ENCODE measurements at regions not wholly inside any gene's neighbourhood (a gene's known extent, or its start where the extent isn't known, plus 50 kb on each side); places are given as distances from the start of the nearest gene placed in this dataset.

DNA sequence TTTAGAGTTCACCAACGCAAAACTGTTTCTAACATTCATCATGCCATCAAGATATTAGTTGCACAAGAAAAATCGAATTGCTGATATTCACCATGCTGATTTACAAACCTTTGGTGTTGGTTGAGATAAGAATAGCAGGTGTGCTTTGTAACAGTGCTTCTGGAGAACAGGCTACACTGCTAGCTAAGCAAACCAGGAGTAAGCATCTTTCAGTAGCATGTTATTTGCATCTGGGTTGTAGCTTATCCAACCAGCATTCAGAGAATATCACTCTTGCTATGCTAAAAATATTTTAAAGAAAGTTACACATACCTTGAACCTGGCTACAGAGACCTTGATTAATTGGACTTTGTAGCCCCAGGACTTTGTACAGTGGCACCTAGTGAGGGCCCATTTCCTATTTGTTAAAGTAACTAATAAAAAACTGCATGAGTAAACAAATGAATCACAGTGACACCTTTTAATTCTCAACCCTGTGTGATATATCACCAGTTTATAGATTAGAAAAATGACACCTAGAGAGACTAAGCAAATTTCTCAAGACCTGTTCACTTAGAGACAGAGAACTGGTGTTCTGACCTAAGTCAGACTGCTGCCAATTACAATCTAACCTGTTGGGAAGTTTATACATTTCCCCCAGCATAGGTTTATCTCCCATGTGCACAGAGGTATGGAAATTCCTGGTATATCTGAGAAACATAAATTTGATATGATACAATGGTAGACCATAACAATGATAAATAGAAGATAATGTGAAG is 435.5 kb upstream of the TGFBR2 start:
- DNase-seq = peak; percentile 11

DNA sequence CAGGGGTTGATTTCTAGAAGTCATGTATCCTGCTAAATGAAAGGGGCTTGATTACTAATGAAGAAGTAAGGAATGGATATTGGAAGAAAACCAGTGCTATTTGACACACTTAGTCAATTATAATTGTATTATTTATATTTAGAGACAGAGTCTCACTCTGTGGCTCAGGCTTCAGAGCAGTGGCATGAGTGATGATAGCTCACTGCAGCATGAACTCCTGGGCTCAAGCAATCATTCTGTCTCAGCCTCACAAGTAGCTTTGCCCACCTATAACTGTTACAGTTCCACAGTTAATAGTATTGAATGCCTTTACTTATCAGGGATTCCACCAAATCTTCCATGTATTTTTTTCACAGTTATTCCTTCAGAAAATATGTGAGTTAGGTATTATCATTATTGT is 432.0 kb upstream of the TGFBR2 start:
- no peak for DNase-seq

DNA sequence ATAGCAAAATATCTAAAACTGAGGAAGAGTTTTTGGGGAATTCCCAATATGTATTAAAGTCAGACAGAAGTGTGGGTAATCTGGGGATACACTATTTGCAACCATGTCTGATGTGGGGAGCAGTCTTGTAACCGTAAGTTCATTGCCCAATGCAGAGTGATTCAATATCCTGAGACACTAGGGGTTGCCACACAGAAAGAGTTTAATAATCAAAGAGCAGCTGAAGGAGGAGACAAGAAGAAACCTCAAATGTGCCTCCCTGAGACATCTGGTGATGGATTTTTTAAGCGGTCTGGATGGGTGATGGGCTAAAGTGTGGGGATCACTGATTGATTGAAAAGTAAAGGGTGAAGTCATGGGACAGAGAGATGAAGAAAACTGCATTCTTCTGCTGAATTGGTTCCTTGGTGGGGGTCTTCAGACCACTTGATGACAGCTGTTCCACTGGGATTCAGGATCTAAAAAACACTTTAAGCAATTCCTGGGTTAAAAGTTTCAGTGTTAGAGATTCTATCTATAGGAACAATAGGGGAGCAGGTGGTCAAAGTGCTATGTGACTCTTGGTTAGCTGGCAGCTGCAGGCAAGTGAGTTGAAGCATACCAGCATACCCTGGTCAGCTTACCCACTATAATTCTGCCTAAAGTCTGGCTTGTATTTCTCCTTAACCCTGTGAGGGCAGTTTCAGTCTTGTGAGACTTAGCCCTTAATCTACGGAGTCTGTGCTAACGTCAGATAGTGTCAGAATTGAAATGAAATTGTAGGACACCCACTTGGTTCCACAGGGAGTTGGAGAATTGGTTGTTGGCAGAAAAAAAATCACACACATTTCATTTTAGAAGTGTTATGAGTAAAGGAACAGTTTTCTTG is 425.9 kb upstream of the TGFBR2 start:
- DNase-seq = no peak

DNA sequence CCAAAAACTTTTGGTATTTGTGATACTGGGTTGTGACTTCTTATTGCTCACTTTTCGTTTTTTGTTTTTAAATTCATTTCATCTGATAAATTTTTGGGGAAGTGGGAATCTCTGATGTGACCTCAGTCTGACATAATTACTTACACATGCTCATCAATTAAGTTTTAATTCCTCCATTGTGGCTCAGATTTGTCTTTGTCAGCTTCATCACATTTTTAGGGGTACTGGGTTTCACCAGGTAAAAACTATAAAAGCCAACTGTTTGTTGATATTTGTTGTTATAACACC is 425.3 kb upstream of the TGFBR2 start:
- no peak for DNase-seq

DNA sequence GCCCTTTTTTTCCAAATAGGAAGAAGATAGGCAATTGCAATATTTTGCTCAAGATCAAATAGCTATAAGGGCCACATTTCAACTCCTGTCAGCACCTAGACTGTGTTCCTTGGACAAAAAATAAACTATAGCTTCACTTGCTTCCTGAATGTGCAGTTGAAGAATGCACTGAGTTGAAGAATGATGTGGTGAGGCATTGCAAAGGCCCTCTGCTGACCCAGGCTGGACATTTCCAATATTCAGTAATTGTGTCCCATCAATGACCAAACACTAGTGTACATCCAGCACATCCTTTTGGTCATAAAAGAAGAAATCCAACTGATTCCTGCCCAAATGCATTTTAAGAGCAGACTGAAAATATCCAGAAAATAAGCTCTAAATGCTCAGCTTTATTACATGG is 424.8 kb upstream of the TGFBR2 start:
- DNase-seq = no peak

DNA sequence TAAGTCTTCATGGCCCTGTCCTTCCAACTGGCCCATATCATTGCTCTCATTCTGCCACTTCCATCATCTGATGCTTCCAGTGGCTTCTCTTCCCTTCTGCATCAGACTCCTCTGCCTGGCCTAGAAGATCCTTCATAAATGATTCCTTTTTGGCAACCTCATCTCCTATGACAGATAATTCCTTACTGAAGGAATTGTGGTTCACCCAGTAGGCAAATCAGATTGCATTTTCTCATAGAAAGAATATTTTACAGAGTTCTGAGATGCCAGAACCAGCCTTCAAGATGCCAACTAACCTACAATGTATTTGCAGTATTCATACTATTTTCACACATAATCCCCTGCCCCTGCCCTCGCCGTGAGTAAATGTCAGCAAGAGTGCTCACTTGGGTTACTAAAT is 423.0 kb upstream of the TGFBR2 start:
- DNase-seq = no peak

DNA sequence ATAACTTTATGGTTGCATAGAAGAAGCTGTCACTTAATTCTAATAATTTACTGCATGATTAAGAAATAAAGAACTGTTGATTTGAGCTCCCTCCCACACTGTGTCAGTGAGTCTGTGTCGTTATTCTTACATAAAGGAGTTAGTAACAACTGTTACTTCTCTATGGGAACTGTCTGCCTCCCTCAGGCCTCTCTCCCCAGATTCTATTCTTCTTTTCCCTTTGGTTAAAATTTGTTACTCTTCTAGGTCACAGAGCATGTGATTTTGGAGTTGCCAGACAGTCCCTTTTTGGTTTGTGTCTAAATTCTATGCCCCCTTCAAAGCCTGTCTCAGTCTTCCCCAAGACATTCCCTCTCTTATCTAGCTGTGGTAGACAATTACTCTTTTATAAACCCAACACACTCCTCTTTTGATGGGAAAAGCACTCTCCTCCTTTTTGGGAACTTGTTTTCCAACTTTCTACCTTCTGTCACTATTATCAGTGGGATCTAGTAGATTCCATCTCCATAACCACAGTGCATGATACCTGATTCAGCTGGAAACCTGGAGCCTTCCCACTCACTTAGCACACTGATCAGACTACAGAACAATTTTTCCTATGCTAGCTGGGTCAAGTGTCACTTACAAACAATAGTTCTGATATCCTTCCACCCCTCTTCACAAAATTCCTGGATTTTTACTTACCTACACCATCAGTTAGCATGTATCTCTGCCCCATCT is 422.1 kb upstream of the TGFBR2 start:
- DNase-seq = no peak

DNA sequence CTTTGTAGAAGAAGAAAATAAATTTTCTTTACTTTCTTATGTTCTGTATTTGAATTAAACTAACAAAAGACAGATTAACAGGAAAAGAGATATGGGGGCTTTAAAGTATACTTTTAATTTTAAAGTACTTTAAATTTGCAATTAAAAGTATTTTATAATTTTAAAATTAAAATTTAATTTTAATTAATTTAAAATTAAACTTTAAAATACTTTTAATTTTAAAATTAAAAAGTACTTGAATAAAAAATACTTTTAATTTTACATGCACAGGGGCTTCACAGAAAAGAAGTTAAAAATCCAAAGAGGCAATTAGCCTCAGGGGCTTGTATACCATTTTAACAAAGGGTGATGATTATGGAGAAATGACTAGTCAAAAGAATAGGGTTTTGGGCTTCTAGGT is 420.5 kb upstream of the TGFBR2 start:
- DNase-seq = no peak

DNA sequence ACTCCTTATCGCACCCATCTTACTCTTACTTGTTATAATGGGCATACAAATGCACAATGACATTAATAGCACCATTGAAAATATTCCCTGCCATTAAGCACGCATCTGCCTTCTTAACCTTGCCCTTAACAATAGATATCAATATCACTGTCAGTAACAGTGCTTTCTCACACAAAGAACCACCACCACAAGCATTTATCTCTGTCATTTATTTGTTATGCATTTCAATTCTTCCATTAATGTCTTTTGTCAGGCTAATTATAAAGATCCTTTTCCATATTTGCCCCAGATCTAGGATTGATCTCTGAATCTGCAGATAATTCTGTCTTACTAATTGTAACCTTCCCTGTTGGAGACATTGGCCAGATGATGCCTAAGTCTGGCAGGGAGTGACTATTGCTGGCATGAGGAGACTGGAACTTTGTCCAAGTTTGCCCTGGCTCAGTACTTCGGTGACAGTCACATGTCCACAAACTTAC is 419.6 kb upstream of the TGFBR2 start:
- DNase-seq = no peak

DNA sequence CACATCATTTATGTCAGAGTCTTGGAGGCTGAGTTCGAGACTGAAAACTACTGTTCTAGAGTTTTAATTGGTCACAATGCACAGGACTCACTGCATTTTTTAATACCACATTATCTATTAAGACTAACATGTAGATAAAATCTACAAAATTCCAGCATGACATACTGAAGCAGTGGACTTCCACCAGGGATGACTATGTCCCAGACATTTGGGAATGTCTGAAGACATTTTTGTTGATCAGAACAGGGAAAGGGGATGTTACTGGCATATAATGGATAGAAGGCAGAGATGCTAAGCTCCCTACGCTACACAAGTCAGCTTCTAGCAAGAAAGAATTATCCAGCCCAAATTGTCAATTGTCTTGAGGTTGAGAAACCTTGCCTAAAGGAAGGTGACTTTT is 419.0 kb upstream of the TGFBR2 start:
- DNase-seq = no peak

DNA sequence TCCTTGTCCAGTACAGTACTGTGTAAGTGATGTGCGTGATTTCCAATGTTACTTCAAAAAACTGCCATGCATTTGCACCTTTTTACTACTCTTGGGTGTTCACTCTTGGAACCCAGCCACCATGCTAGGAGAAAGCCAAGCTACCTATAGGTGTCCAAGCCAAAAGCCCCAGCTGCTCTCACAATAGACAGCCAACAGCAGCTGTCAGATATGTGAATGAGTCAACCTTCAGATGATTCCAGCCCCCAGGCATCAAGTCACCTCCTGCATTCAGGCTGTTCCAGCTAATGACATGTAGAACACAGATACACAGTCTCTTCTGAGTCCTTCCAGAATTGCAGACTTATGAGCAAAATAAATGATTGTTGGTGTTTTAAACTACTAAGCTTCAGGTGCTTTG is 417.7 kb upstream of the TGFBR2 start:
- peak; percentile 92 for DNase-seq

DNA sequence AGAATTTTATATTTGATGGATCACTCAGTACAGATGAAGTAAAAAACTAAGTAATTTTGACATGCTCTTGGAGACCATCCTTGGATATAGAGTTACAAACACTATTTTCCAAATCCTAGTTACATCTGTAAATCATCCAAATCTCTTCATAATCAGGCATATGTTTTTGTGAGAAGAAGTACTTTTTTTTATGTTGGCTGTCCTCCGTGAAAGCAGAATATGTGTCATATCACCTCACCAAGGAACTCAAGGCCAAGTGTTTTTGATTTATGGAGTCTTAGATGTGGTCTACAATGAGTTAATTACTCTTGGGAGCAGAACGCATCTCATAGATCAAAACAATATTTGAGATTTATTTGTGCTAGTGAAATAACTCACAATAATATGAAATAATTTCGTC is 416.5 kb upstream of the TGFBR2 start:
- no peak for DNase-seq

DNA sequence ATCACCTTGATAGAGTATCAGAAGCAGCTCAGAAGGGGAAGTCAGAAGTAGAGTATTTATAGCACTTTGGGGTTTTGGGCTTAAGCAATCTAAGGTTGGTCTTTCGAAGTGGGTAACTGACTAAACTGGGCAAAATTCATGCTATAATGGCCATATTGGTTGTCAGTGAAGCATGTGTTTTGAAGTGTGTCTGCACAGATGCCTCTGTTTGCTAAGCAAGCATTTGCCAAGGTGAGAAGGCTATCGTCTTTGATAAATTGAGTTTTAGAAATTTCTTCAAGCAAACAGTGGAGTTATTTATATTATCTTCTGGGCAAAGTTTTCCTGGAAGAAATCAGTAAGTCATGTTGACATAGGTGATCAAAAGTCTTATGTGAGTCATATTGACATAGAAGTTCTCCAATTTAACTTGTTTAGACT is 412.8 kb upstream of the TGFBR2 start:
- peak; percentile 53 for DNase-seq

DNA sequence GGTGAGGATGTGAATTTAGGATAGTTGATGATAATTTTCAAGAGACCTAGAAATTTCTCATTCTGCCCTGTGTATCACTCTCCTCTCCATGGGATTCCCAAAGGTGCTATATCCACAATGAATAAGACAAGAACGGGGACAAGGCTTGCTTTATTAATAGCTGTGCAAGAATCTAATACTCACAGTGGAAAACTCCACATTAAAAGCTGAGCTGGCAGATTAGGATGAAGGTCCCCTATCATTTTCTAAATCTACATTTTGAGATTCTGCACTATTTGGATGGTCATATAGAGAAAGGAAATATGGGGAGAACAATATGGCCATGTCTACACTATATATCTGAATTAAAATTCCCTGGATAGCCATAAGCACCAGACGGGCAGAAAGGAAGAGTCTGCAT is 411.0 kb upstream of the TGFBR2 start:
- DNase-seq = no peak

DNA sequence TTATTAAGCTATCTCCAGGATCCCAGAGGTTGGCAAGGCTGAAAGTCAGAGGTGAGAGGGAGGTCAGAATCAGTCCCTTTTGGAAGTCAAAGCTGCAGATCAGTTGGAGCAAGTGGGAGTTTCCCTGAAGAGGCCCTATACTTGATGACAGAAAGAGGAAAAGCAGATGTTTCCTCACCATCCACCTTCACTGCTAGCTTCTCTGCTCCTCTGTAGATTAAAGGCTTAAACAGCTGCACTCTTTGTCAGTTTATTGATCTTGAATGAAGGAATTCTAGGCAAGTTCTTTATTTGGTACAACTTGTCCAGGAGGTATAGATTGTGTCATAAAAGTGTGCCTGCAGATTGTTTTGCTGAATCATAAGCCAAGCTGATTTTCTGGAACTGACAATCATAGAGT is 408.2 kb upstream of the TGFBR2 start:
- no peak for DNase-seq

DNA sequence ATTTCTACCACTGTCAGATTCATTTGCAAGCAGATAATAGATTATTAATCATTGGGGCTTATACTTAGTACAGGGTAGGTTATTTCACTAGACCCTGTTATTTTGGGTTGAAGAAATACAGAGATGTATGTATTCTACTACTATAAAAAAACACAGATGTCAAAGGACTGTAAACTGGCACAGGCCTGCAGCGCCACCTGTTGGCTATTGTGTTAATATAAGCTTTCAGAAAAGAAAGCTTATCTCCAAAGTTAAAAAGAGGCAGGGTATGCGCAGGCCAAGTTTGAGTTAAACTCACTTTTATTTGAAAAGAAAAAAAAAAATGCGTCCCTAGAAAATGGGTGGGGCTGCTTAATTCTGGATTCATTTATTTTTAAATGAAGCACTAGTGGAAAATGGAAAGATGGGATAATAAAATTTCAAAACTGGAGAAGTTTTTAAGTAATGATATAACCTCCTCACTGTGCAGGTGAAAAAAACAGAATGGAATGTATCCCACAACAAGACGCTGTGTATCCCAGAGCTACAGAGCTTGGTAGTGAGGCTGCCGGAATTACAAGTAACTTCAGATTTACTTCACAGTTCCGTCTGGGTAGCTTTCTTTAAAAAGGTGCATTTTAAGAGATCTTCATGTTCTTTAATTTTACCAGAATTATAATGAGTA is 407.2 kb upstream of the TGFBR2 start:
- peak; percentile 68 for DNase-seq

DNA sequence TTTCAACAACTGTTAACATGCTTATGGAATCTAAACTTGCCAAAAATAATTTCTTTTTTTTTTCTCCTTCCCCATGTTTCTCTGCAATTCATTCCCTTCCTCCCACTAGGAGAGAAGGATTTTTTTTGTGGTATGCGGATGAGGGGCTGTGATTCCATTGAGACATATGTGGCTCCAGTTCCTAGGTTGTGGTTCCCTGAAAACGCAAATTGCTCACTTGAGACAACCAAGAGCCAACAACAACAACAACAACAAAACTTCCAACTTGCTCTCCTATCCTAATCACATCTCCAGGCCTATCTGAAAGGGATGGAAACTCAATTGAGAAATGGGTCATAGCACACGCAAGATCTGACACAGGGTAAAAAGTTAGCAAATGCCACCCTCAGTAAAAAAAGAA is 406.5 kb upstream of the TGFBR2 start:
- no peak for DNase-seq

DNA sequence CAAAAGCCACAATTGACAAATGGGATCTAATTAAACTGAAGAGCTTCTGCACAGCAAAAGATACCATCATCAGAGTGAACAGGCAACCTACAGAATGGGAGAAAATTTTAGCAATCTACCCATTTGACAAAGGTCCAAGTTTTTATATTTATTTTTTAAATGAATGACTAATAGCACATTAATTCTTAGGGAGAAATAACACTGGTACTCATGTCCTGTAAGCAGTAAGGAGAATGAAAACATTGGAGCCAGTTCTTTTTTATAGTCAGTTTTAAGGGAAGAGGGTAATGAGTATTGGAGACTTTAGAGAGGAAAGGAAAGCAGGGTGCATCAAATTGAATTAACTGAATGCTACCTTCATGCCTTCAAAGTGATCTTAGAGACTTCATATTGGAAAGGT is 404.7 kb upstream of the TGFBR2 start:
- no peak for DNase-seq

DNA sequence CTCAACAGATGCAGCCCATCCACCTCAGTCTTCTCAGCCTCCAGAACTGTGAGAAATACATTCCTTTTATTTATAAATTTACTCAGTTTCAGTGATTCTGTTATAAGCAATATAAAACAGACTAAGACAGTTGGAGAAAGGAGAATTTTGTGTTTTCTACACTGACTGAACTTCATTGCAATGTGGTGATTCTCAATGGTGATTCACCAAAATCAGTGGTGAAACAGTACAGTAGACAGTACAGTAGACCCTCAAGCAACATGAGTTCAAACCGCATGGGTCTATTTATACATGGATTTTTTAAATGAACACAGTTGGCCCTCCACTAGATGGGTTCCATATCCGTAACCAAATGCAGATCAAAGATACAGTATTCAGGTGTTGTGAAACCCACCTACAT is 403.1 kb upstream of the TGFBR2 start:
- no peak for DNase-seq

DNA sequence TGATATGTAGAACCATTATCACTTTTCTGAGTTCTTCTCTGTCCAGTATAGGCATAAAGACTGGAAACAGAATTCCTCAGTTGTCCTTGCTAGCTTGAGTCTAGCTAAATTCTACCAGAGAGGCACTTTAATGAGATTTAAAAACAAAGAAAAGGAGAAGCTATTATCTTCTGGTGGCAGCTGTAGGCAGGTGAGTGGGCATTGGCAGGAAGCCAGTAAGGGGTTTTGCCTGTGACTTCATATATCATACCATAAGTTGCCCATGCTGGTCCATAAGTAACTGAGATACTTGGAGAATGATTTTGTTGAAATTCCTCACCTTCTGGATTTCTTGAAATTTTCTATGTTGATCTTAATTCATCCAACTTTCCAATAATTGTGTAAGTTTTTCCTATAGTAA is 402.3 kb upstream of the TGFBR2 start:
- no peak for DNase-seq

DNA sequence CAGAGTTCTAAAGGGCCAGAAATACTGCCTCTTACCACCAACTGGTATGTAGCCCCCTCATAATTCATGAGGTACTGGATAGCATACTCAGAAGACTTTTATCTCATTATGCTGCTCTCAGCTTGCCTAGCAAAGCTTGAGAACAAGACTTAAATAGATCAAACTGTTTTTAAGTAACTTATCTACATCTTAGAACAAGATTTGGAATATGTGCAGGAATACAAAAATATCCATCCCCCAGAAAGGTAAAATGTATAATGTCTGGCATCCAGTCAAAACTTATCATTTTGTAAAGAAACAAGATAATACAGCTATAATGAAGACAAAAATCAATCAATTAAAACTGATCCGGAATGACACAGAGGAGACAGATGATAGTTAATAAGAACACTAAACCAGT is 400.4 kb upstream of the TGFBR2 start:
- no peak for DNase-seq

DNA sequence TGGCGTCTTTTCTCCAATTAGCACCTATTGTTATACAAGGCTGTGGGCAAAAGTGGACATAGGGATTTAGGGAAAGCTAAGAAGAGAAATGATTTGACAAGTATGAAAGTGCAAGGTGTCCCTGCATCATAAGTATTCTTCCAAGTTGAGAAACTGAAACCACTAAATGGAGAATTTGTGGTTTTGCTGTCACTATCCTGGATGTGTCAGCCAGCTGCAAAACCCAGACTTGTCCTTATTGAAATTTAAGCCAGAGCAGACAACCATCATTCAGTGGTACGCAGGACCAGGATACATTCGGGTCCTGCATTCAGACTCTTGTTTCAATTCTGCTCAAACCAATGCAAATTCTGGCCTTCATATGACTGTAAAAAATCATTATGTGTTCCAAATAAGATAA is 384.8 kb upstream of the TGFBR2 start:
- DNase-seq = no peak

DNA sequence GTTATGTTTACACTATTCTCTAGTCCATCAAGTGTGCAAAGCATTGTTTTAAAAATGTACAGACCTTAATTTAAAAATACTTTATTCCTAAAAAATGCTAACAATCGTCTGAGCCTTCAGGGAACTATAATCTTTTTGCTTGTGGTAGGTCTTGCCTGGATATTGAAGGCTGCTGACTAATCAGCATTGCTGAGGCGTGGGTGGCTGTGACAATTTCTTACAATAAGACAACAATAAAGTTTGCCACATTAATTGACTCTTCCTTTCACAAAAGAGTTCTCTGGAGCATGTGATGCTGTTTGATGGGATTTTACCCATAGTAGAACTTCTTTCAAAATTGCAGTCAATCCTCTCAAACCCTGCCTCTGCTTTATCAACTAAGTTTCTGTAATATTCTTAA is 384.0 kb upstream of the TGFBR2 start:
- no peak for DNase-seq
